AG04450 (cell line): ENCODE measurements at regions not wholly inside any gene's neighbourhood (a gene's known extent, or its start where the extent isn't known, plus 50 kb on each side); places are given as distances from the start of the nearest gene placed in this dataset.
A peak's percentile ranks its signal among the peaks of the same experiment; 100 is the strongest.
"Not testable (repeated sequence)": the region's sequence is repeated elsewhere in the genome, so short reads cannot be mapped to it uniquely, and the experiment has no call there.

ENCODE experiments used
- CTCF ChIA-PET: fragments of 300-600, 350-600 bp; formaldehyde crosslinking; extraction: SDS; loops from one replicate; lab custom pipeline; 2022; ENCODE audit warnings: antibody characterized with exemption, inconsistent platforms; lab: Charles Lee
- POLR2A ChIA-PET: fragments of 350-600 bp; formaldehyde crosslinking; extraction: SDS; loops from one replicate; lab custom pipeline; 2021; ENCODE audit warnings: antibody characterized with exemption, inconsistent platforms; lab: Yijun Ruan, JAX
- DNase-seq: peaks from one replicate; pipeline ENCODE4 v3.0.0-alpha.2; 2011; ENCODE audit warnings: low read depth, low spot score
- H3K27ac ChIP-seq: one replicate; pipeline ENCODE4 v1.5.1; 2012; ENCODE audit warnings: low read depth, low read length, control low read depth
- H3K27me3 ChIP-seq: one replicate; pipeline ENCODE4 v1.6.0; 2012; ENCODE audit warnings: low read length; ENCODE audit not compliant: control insufficient read depth, insufficient read depth
- H3K4me3 ChIP-seq: 2 replicates; pipeline ENCODE4 v1.5.1; 2011; ENCODE audit warnings: mild to moderate bottlenecking, low read depth, low read length, control low read depth
- H3K9me3 ChIP-seq: 2 replicates; pipeline ENCODE4 v1.5.1; 2012; ENCODE audit warnings: low read length; ENCODE audit not compliant: control insufficient read depth, insufficient read depth

DNA sequence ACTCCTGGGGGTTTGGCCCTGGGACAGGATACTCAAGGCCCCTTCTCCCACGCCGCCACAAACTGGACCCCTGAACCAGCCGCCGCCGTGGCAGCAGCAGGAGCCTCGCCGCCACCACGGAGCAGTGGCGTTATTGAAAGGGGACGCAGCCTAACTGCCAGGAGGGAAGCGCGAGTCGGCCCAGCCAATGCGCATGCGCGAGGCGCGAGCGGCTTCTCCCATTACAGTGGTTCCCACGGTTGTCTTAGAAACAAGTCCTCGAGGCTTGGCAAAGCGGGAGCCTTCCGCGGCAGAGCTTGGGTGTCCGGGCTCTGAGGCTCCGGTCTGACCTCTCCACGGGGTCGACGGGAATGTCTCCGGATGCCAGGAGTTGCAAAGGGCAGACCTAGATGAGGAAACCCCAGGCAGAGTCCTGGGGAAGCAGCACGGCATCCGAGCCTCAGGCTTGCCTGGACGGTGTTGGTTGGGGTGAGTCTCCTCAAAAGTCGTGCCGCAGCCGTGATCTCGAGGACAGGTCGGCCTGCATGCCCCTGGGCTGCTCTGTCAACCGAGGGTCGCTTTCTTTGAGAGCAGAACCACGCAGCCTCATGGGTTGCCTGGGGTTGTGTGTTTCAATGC lies 360.6 kb upstream of the ZNF337 start:
- H3K27me3 ChIP-seq, H3K27ac ChIP-seq, POLR2A ChIA-PET, CTCF ChIA-PET, DNase-seq, H3K4me3 ChIP-seq, H3K9me3 ChIP-seq: not testable (repeated sequence)

DNA sequence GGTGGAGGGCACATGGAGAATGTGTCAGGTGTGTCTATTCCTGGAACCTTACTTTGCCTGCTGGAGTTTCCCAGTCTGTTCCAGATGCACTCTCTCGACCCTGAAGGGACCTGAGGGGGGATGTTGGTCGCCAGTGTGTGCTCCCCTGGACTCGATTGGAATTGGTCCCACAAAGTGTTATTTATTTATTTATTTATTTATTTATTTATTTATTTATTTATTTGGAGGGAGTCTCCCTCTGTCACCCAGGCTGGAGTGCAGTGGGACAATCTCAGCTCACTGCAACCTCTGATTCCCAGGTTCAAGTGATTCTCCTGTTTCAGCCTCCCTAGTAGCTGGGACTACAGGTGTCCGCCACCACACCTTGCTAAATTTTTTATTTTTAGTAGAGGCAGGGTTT lies 329.1 kb upstream of the ZNF337 start:
- H3K4me3 ChIP-seq, POLR2A ChIA-PET, CTCF ChIA-PET, H3K27ac ChIP-seq, DNase-seq, H3K9me3 ChIP-seq, H3K27me3 ChIP-seq: not testable (repeated sequence)

DNA sequence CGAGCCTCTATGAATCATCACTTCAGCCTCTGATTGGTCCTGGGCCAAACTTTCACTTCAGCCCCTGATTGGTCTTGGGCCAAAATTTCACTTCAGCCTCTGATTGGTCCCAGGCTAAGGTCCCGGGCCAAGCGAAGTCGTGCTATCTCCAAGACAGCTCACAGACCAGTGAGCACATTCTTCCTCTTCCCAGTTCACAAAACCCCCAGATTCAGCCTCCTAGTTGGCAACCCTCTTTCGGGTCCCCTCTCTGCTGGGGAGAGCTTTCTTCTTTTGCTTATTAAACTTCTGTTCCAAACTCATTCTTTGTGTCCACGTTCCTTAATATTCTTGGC lies 314.3 kb upstream of the ZNF337 start:
- H3K4me3 ChIP-seq, H3K9me3 ChIP-seq, POLR2A ChIA-PET, CTCF ChIA-PET, DNase-seq, H3K27me3 ChIP-seq, H3K27ac ChIP-seq: not testable (repeated sequence)

DNA sequence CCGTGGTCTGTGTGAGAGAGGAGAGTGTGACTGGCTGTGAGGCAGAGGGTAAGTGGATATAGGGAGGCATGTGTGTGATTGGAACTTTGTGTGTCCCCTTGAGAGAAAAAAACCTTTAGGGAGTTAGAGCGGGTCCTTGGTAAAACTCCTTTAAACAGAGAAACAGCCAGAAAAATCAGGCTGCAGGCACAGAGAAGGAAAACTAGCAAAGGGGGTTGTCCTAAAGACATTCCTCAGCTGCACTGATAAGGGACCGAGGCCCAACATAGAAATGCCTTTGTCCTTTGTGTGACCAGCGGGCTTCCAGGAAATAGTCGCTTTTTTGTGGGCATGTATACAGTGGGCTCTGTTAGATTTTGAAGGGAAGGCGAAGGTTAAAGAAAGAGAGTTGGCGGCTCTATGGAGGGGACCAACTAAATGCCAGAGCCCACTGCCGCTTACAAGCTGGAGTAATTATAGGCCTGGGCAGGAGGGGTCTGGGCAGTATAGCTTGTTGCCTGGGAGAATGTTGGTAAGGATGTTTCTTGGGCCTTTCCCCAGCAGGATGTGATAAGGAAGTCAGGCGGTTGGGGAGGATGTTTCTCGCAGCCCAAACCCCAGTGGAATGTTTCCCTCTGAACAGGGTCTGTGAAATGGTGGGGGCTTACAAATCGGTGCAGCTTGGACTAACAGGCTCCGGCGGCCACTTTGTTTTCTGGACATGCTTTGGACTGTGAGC lies 313.7 kb upstream of the ZNF337 start:
- peak overlapping the region; percentile 65 for H3K27ac ChIP-seq
- POLR2A ChIA-PET, H3K27me3 ChIP-seq, DNase-seq, H3K9me3 ChIP-seq, CTCF ChIA-PET: not testable (repeated sequence)
- peak overlapping the region; percentile 67 for H3K4me3 ChIP-seq

DNA sequence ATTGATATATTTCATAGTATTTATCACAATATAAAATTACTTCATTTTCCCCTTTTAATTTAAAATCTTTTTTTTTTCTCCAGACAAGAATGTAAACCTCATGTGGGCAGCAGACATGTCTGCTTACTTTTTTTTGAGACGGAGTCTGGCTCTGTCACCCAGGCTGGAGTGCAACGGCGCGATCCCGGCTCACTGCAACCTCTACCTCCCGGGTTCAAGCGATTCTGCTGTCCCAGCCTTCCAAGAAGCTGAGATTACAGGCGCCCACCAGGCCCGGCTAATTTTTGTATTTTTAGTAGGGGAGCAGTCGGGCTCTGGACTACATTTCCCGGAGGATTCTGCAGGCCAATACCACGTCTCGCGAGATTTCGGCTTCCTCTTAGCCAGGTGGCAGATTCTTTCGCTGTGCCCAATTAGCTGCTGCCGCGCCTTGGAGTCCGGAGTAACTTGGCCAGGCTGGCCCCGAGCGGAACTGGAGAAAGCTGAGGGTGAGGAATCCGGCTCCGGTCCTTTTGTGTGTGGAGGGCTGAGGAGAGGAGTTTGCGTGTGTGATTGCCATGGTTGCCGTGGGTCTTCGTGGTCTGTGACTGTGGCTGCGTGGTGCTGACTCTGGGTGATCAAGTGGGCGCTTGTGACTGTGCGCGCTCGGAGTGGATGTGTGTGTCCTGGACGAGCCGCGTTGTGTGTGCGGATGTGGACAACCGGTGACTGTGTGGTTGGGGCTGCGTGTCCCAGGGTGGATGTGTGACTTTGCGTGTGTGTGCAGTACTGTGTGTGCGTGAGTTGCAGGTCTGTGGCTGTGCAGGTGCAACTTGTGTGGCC lies 313.0 kb upstream of the ZNF337 start:
- POLR2A ChIA-PET, CTCF ChIA-PET, H3K27me3 ChIP-seq, H3K9me3 ChIP-seq: not testable (repeated sequence)
- peak; percentile 78 for DNase-seq
- H3K4me3 ChIP-seq: peak overlapping the region; percentile 67
- peak overlapping the region; percentile 65 for H3K27ac ChIP-seq

DNA sequence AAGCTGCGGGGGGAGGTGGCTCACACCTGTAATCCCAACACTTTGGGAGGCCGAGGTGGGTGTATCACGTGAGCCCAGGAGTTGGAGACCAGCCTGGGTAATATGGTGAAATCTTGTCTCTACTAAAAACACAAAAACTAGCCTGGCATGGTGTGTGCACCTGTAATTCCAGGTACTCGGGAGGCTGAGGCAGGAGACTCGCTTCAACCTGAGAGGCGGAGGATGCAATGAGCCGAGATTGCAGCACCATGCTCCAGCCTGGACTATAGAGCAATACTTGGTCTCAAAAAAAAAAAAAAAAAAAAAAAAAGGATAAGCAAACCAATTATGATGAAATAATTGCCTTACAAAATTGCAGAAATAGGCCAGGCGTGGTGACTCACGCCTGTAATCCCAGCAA lies 311.4 kb upstream of the ZNF337 start:
- POLR2A ChIA-PET: not testable (repeated sequence)

DNA sequence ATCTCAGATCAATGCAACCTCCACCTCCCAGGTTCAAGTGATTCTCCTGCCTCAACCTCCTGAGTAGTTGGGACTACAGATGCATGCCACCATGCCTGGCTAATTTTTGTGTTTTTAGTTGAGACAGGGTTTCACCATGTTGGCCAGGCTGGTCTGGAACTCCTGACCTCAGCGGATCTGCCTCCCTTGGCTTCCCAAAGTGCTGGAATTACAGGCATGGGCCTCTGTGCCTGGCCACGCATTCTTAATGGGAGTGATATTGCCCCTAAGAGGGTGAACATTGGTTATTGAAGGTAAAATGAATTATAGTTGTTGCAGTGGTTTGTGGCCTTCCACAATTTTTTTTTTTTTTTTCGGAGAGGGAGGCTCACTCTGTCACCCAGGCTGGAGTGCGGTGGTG lies 309.5 kb upstream of the ZNF337 start:
- H3K4me3 ChIP-seq, H3K27me3 ChIP-seq, POLR2A ChIA-PET, CTCF ChIA-PET, H3K27ac ChIP-seq, DNase-seq, H3K9me3 ChIP-seq: not testable (repeated sequence)

More for the DNA sequence above, 311.4 kb upstream of the ZNF337 start:
- DNase-seq, CTCF ChIA-PET, H3K4me3 ChIP-seq, H3K27me3 ChIP-seq, H3K9me3 ChIP-seq, H3K27ac ChIP-seq: not testable (repeated sequence)

DNA sequence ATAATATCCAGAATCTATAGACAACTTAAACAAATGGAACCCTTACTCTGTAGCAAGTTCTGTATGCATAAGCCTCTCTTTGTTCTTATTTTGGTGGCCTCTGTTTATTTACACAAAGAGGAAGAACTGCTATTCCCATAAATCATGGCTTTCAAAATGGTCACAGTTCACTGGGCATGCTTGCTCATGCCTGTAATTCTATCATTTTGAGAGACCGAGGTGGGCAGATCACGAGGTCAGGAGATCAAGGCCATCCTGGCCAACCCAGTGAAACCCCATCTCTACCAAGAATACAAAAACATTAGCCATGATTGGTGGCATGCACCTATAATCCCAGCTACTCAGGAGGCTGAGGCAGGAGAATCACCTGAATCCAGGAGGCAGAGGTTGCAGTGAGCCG lies 307.3 kb upstream of the ZNF337 start:
- H3K4me3 ChIP-seq, H3K27me3 ChIP-seq, POLR2A ChIA-PET, H3K9me3 ChIP-seq, CTCF ChIA-PET, H3K27ac ChIP-seq, DNase-seq: not testable (repeated sequence)

DNA sequence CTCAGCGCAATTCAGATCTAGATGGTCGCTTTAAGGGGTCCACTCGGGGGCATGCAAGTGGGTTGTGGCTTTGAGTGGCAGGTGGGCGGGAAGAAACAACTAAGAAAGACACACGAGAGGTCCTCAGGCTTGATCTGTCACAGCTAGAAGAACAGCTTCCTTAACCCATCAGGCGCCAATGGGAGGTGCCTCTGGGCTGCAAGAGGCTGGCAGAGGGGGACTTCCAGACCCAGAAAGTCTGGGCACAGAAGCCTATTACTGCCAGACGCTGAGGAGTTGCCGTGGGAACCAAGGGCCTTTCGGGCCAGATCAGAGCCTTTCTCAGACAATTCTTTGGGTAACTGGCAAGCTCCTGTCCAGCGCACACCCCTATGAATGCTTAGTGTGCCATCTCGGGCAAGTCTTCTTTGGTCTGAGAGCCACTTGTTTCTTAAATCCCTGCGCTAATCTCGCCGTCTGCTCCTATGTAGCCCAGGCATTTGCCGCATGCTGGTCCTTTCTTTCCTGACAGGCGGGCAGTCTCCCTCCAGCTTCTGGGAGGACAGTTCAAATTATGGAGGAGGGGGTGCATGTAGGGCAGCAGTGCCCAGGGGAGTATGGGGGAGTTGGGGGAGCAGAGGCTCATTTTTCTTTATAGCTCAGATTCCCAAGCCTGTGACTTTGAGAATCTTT lies 300.9 kb upstream of the ZNF337 start:
- H3K9me3 ChIP-seq, DNase-seq, CTCF ChIA-PET, H3K4me3 ChIP-seq, H3K27ac ChIP-seq, H3K27me3 ChIP-seq, POLR2A ChIA-PET: not testable (repeated sequence)
